SKM-1 treated with dmso at 0.1 percent for 144 hours (cell line): ENCODE measurements at regions not wholly inside any gene's neighbourhood (a gene's known extent, or its start where the extent isn't known, plus 50 kb on each side); places are given as distances from the start of the nearest gene placed in this dataset.
A peak's percentile ranks its signal among the peaks of the same experiment; 100 is the strongest.

ENCODE experiments used
- DNase-seq: peaks from one replicate; lab custom pipeline; 2025; ENCODE audit not compliant: unreplicated experiment; lab: John Stamatoyannopoulos, UW

DNA sequence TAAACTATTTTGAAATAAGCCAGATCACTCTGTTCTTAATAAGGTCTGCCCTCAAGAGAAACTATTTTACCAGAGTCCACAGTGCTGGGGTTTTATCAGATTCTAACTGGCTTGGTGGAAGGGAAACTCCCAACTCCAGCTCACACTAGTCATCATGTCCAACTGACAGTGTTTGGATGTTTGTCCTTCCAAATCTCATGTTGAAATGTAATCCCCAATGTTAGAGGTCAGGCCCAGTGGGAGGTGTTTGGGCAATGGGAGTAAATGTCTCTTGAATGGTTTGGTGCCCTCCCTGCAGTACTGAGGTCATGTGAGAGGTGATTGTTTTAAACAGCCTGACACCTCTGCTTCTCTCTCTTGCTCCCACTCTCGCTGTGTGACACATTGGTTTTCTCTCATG, 1301.0 kb upstream of the CDH8 start:
- no peak for DNase-seq

- DNase-seq: no peak
Observed at GRCh38 chr16:63331111-63331510, 1294.9 kb upstream of the CDH8 start.

DNA sequence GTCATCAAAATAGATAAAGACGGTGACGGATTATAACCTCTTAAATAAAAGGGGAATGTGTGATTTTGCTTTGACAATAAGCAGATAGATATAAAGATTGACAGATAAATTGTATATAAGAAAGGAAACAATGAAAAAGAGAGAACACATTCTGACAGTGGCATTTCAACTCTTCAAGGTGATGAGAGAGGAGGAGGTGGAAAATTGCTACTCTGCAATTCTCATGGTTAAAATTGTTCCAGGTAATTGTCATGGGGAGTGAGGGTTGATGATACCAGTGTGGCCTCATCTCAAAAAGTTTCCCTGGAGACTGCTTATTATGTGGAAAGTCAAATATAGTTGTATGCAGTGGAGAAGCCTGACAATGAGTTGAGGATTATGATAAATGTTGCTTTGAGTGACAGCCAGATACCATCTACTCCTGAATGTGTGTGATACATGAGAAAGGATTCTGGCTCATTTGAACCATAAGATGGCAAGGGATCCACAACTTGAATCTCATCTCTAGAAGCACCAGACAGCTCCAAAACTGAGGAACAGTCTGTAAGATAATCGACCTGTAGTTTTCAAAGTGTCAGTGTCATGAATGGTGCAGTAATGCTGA, 1290.6 kb upstream of the CDH8 start:
- DNase-seq: no peak

DNA sequence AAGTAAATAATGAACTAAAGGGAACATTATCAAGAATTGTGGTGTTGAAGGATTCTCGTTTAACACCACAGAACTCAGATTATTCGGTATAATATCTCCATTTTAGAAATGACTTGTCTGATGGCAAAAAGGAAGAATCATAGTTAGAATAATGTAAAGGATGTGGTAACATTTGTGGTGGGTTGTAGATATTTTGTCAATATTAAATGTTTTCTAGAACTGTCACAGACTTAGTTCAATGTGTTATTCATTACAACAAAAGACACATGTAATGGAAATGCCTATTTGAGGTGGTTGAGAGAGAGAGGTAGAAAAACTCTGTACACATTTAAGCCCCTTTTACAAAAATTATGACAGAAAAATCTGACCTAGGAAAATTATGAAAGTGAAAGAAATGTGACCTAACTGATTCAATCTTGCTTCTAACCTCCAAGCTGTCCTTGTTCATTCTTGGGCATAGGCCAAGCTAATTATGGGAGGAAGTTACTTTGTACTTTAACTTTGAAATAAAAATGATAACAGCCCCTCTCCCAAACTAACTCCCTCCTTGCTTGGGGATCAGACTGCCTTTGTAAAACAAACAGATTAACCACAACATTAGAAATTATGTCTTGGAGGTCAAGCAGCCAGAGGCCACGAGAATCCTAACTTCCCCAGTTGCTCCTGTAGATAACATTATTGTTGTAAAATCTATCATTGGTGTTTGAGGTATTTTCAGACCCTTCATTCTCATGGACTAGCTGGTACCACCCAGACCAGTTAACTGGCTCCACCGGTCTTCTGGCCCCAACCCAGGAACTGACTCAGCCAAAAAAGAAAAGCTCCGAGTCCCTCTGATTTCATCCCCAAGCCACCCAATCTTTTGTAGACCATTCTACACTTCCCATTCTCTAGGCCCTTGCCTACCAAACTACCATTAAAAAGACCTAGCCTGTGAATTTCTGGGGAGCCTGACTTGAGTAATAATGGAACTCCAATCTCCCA, 1287.8 kb upstream of the CDH8 start:
- DNase-seq: no peak

DNA sequence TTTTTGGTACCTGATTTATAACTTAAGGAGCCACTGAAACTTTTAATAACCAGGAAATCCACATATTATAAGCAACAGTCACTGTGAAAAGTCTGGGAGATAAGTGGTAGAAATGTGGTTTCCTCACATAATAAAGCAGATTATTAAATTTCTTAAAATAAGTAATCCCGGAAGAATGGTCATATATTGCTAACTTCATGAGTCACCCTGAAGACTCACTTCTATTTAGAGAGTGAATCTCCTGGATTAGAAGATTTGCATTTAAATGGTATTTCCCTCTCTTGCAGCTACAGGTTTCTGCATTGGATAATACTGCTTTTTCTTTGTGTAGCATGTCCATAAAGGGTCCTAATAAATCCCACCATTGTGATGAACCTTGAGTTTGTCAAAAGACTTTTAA, 1286.8 kb upstream of the CDH8 start:
- DNase-seq: no peak

DNA sequence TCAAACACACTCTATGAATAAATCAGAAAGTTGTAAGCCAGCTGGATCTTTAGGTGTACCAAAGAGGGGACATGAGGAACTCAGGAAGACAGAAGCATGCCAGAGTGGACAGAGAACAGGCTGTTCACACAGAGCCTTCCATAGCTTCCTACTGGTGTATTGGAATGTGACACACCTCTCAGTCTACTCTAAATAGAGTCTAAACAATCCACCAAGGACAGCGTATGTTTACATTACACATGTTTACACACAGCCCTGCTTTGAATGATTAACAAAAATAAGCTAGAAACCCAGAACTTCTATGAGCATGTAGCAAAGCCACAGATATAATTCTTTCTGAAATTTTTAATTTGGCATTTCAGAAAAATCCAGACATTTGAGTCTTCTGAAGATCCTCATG, 1279.0 kb upstream of the CDH8 start:
- no peak for DNase-seq

- DNase-seq: peak; percentile 43
Observed at GRCh38 chr16:63312346-63312745, 1276.1 kb upstream of the CDH8 start.

- DNase-seq: peak; percentile 42
Observed at GRCh38 chr16:63311313-63311712, 1275.1 kb upstream of the CDH8 start.

GRCh38 chr16:63302811-63303210, 1266.6 kb upstream of the CDH8 start:
- no peak for DNase-seq

DNA sequence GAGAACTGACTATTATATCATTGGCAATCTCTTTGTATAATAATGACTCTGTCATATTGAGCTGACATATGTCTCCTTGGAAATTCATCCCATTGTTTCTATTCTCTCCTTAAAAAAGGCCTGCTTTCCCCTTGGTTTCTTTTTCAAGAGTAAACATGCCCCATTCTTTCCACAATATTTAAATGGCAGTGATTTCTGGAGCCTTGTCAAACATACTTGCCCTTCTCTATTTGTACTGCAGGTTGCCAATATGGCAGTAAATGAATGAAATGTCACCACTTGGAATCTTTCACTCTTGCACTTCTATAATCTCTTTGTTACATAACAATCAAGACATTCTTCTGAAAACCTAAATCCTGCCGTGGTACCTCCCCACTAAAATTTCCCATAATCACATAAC, 1265.1 kb upstream of the CDH8 start:
- no peak for DNase-seq

- no peak for DNase-seq
Observed at GRCh38 chr16:63298993-63299392, 1262.8 kb upstream of the CDH8 start.

- no peak for DNase-seq
Observed at GRCh38 chr16:63292036-63292435, 1255.8 kb upstream of the CDH8 start.

DNA sequence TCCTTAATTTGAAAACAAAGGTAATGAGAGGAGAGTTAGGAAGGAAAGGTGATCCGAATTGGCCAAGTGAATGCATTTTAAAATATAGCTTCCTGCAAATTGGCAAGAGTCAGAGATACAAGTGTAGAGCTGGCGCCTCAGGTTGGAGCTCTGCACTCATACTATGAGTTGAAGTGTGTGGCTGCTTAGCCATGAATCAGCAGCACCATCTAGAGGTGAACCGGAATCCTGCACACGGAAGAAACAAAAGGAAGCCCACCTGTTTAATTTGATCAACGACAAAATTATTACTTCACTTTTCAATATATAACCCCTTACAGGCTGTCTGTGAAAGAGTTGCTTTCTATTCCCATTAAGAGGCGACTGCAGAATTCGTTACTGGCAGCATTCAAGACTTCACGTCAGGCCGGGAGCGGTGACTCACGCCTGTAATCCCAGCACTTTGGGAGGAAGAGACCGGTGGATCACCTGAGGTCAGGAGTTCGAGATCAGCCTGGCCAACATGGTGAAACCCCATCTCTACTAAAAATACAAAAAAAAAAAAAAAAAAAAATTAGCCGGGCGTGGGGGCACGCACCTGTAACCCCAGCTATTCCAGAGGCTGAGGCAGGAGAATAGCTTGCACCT, 1253.7 kb upstream of the CDH8 start:
- DNase-seq: peak; percentile 28

DNA sequence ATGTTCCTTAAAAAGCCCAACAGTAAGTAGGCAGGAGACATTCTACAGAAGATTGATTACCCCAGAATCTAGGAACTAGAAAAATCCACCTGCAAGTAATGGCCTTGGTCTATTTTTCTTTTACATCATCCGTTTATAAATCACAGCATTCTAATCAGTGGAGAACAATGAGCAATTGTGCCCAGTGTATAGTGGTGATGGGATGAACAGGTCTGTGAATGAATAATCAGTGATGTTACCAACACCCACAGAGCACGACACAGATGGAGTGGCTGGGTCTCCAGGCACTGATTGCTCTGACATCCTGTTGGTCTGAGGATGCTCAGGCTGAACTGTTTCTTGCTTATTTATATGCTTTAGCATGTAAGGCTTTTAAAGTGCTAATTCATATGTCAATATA, 1251.2 kb upstream of the CDH8 start:
- no peak for DNase-seq

- no peak for DNase-seq
Observed at GRCh38 chr16:63283721-63284120, 1247.5 kb upstream of the CDH8 start.

GRCh38 chr16:63244631-63245030, 1208.4 kb upstream of the CDH8 start:
- DNase-seq: no peak

DNA sequence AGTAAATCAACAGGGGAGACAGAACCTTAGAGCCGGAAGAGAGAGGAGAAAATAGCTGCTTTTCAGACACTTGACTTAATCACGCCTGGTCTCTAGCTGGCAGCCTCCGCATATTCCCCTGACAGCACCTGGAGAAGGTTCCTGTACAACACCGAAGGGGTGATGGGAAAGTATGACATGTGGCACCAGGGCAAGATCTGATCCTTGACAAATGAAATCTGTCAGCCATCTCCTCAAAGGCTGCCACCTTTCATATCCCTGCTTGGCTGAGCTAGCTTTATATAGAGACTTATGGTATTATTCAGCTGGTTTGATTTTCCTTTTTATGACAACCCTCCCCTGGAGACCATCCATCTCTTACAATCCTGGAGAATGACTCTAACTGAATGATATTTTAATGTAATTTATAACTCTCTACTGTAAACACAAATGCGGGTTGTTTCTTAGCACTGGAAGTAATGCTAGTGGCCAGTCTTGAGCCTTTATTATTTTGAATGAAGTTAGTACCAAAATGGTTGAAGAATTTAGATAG, 1205.3 kb upstream of the CDH8 start:
- DNase-seq: no peak

DNA sequence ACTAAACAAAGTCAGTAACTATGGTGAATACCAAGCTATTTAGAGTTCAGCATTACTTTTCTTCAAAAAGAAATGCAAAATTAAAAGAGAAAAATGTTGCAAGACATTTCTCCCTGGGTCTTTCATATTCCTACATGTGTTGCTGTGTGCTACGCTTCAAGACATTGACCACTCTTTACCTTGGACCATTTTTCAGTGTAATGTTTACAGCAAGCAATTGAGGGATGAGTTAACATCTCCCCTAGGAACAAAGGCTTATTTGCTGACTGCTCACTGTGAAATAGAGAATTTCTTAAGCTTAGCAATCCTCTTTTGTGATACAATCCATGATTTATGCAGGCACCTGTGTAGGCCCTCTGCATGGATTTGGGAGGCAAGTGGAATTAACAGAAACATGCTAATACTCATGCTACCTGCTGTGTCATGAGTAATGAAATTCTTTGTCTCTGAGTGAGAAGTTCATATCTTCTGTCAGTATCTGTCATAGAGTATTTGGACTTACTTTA, 1202.9 kb upstream of the CDH8 start:
- no peak for DNase-seq

DNA sequence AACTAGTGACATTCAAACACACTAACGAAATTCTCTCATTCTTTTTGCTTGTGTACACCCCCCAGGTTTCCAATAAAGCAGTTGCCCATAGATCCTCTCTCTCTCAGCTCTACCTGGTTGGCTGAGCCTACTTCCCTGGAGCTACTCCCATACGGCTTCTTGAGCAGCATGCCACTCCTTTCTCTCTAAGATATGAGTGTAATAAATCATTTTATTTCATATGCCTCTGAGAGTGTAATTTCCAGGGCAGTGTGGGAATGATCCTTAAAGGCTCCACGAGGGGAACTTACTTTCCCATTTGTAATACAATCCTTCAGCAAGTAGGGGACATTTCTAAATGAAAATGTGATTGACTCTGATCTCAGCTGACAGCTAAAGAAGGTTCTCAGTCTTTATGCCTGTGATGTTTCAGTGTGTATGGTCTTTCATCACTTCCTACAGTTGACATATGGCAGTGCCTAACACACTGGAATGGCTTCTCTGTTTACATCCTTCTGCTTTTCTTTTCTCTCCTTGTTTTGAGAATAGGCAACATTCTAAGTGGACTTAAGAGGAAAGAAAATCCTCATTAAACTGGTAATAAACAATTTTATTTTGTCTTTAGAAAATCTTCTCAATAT, 1194.3 kb upstream of the CDH8 start:
- no peak for DNase-seq

DNA sequence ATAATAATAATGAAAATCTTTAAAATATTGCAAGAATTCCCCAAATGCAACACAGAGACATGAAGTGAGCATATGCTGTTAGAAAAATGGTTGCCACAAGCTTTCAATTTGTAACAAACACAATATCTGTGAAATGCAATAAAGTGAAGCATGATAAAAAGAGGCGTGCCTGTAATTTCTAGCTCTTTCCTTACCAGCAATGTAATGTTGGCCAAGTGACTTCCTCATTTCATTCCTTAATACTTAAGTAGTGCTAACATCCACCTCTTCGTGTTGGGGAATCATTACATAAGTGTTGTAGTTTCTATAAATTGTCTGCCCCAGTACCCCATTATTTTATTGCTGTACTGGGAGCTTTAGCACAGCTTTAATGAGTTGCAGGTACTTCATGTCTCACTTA, 1192.0 kb upstream of the CDH8 start:
- DNase-seq: no peak

DNA sequence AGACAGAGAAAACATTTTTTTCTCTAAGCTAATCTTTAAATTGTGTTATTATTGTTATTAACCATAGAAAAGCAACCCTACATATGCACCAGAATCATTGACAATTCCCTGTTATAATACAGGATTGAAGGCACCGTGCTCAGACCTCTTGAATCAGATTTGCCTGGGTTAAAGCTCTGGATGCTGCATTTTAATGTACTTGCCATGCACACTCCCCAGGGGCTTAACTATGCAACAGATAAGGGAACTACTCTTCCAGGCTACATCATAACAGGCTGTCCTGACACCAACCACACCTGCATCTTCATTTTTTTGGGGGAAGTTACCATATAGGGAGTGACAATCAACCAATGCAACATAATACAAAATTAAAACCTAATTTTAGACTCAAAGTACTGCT, 1187.6 kb upstream of the CDH8 start:
- no peak for DNase-seq
